ENCODE measurements at regions not wholly inside any gene's neighbourhood (a gene's known extent, or its start where the extent isn't known, plus 50 kb on each side); places are given as distances from the start of the nearest gene placed in this dataset.

- H3K27me3 ChIP-seq (ENCODE audit: control insufficient read depth in 3 of 3, insufficient read depth in 3 of 3, low read length in 3 of 3): peaks cover 0 to 2% (median 0%) of the 10 kb centered on the region in 3 donors
- no peak overlapping the region for H3K9ac ChIP-seq (ENCODE audit: low read depth in 1 of 3, low read length in 3 of 3)
- H3K9me3 ChIP-seq (ENCODE audit: control insufficient read depth in 3 of 3, low read length in 3 of 3): peaks cover 0 to 2% (median 0%) of the 10 kb centered on the region in 3 donors
- H3K36me3 ChIP-seq (ENCODE audit: control insufficient read depth in 3 of 3, insufficient read depth in 3 of 3, low read length in 3 of 3): no peaks in the 10 kb centered on the region
- peaks cover 0 to 5% (median 0%) of the 10 kb centered on the region in 3 donors for H3K4me1 ChIP-seq (ENCODE audit: control insufficient read depth in 3 of 3, insufficient read depth in 3 of 3, low read length in 3 of 3)
- no peak overlapping the region for H3K27ac ChIP-seq (ENCODE audit: low read depth, low read length)
- H3K4me3 ChIP-seq (ENCODE audit: low read length in 3 of 3): no peak overlapping the region
Observed at GRCh38 chr4:17057035-17057434, 158.6 kb upstream of the LDB2 start.

GRCh38 chr4:17055788-17056187 lies 157.3 kb upstream of the LDB2 start:
- Histone ChIP-seq H3K4me1 (ENCODE audit: control insufficient read depth in 3 of 3, insufficient read depth in 3 of 3, low read length in 3 of 3) (peaks cover 0 to 5% (median 0%) of the 10 kb centered on the region in 3 donors), H3K36me3 (ENCODE audit: control insufficient read depth in 3 of 3, insufficient read depth in 3 of 3, low read length in 3 of 3) (no peaks in the 10 kb centered on the region), H3K27ac (ENCODE audit: low read depth, low read length) (no peak overlapping the region), H3K9me3 (ENCODE audit: control insufficient read depth in 3 of 3, low read length in 3 of 3) (peaks cover 0 to 3% (median 0%) of the 10 kb centered on the region in 3 donors), H3K27me3 (ENCODE audit: control insufficient read depth in 3 of 3, insufficient read depth in 3 of 3, low read length in 3 of 3) (peaks cover 0 to 2% (median 0%) of the 10 kb centered on the region in 3 donors), H3K9ac (ENCODE audit: low read depth in 1 of 3, low read length in 3 of 3) (no peak overlapping the region), H3K4me3 (ENCODE audit: low read length in 3 of 3) (no peak overlapping the region)

- Histone ChIP-seq H3K36me3 (ENCODE audit: control insufficient read depth in 3 of 3, insufficient read depth in 3 of 3, low read length in 3 of 3) (no peaks in the 10 kb centered on the region), H3K27me3 (ENCODE audit: control insufficient read depth in 3 of 3, insufficient read depth in 3 of 3, low read length in 3 of 3) (no peaks in the 10 kb centered on the region), H3K4me1 (ENCODE audit: control insufficient read depth in 3 of 3, insufficient read depth in 3 of 3, low read length in 3 of 3) (no peaks in the 10 kb centered on the region), H3K27ac (ENCODE audit: low read depth, low read length) (no peak overlapping the region), H3K4me3 (ENCODE audit: low read length in 3 of 3) (no peak overlapping the region), H3K9ac (ENCODE audit: low read depth in 1 of 3, low read length in 3 of 3) (no peak overlapping the region), H3K9me3 (ENCODE audit: control insufficient read depth in 3 of 3, low read length in 3 of 3) (peaks cover 0 to 3% (median 3%) of the 10 kb centered on the region in 3 donors)
Observed at GRCh38 chr4:17045866-17046265, 147.4 kb upstream of the LDB2 start.

GRCh38 chr4:17038510-17039176 lies 140.2 kb upstream of the LDB2 start:
- no peak overlapping the region for H3K9ac ChIP-seq (ENCODE audit: low read depth in 1 of 3, low read length in 3 of 3)
- H3K27me3 ChIP-seq (ENCODE audit: control insufficient read depth in 3 of 3, insufficient read depth in 3 of 3, low read length in 3 of 3): peaks cover 0 to 4% (median 0%) of the 10 kb centered on the region in 3 donors
- H3K36me3 ChIP-seq (ENCODE audit: control insufficient read depth in 3 of 3, insufficient read depth in 3 of 3, low read length in 3 of 3): no peaks in the 10 kb centered on the region
- no peak overlapping the region for H3K4me3 ChIP-seq (ENCODE audit: low read length in 3 of 3)
- H3K27ac ChIP-seq (ENCODE audit: low read depth, low read length): no peak overlapping the region
- H3K4me1 ChIP-seq (ENCODE audit: control insufficient read depth in 3 of 3, insufficient read depth in 3 of 3, low read length in 3 of 3): no peaks in the 10 kb centered on the region
- H3K9me3 ChIP-seq (ENCODE audit: control insufficient read depth in 3 of 3, low read length in 3 of 3): peaks cover 0 to 3% (median 0%) of the 10 kb centered on the region in 3 donors

GRCh38 chr4:17033768-17034181 lies 135.3 kb upstream of the LDB2 start:
- Histone ChIP-seq H3K9me3 (ENCODE audit: control insufficient read depth in 3 of 3, low read length in 3 of 3) (no peaks in the 10 kb centered on the region), H3K9ac (ENCODE audit: low read depth in 1 of 3, low read length in 3 of 3) (no peak overlapping the region), H3K4me3 (ENCODE audit: low read length in 3 of 3) (no peak overlapping the region)

GRCh38 chr4:17033025-17033767 lies 134.8 kb upstream of the LDB2 start:
- no peaks in the 10 kb centered on the region for H3K4me1 ChIP-seq (ENCODE audit: control insufficient read depth in 3 of 3, insufficient read depth in 3 of 3, low read length in 3 of 3)
- H3K9me3 ChIP-seq (ENCODE audit: control insufficient read depth in 3 of 3, low read length in 3 of 3): no peaks in the 10 kb centered on the region
- no peak overlapping the region for H3K27ac ChIP-seq (ENCODE audit: low read depth, low read length)
- H3K9ac ChIP-seq (ENCODE audit: low read depth in 1 of 3, low read length in 3 of 3): no peak overlapping the region
- H3K27me3 ChIP-seq (ENCODE audit: control insufficient read depth in 3 of 3, insufficient read depth in 3 of 3, low read length in 3 of 3): peaks cover 0 to under 1% (median 0%) of the 10 kb centered on the region in 3 donors
- no peaks in the 10 kb centered on the region for H3K36me3 ChIP-seq (ENCODE audit: control insufficient read depth in 3 of 3, insufficient read depth in 3 of 3, low read length in 3 of 3)
- no peak overlapping the region for H3K4me3 ChIP-seq (ENCODE audit: low read length in 3 of 3)

More at GRCh38 chr4:17033768-17034181, 135.3 kb upstream of the LDB2 start:
- Histone ChIP-seq H3K36me3 (ENCODE audit: control insufficient read depth in 3 of 3, insufficient read depth in 3 of 3, low read length in 3 of 3) (no peaks in the 10 kb centered on the region), H3K4me1 (ENCODE audit: control insufficient read depth in 3 of 3, insufficient read depth in 3 of 3, low read length in 3 of 3) (no peaks in the 10 kb centered on the region), H3K27me3 (ENCODE audit: control insufficient read depth in 3 of 3, insufficient read depth in 3 of 3, low read length in 3 of 3) (peaks cover 0 to 4% (median 0%) of the 10 kb centered on the region in 3 donors), H3K27ac (ENCODE audit: low read depth, low read length) (no peak overlapping the region)

GRCh38 chr4:17030543-17030942 lies 132.1 kb upstream of the LDB2 start:
- no peak overlapping the region for H3K9ac ChIP-seq (ENCODE audit: low read depth in 1 of 3, low read length in 3 of 3)
- H3K4me3 ChIP-seq (ENCODE audit: low read length in 3 of 3): no peak overlapping the region
- no peaks in the 10 kb centered on the region for H3K27me3 ChIP-seq (ENCODE audit: control insufficient read depth in 3 of 3, insufficient read depth in 3 of 3, low read length in 3 of 3)
- H3K9me3 ChIP-seq (ENCODE audit: control insufficient read depth in 3 of 3, low read length in 3 of 3): no peaks in the 10 kb centered on the region
- no peak overlapping the region for H3K27ac ChIP-seq (ENCODE audit: low read depth, low read length)
- no peaks in the 10 kb centered on the region for H3K4me1 ChIP-seq (ENCODE audit: control insufficient read depth in 3 of 3, insufficient read depth in 3 of 3, low read length in 3 of 3)
- H3K36me3 ChIP-seq (ENCODE audit: control insufficient read depth in 3 of 3, insufficient read depth in 3 of 3, low read length in 3 of 3): no peaks in the 10 kb centered on the region

GRCh38 chr4:17029964-17030363 lies 131.5 kb upstream of the LDB2 start:
- Histone ChIP-seq H3K9me3 (ENCODE audit: control insufficient read depth in 3 of 3, low read length in 3 of 3) (no peaks in the 10 kb centered on the region), H3K4me3 (ENCODE audit: low read length in 3 of 3) (no peak overlapping the region), H3K36me3 (ENCODE audit: control insufficient read depth in 3 of 3, insufficient read depth in 3 of 3, low read length in 3 of 3) (no peaks in the 10 kb centered on the region), H3K27me3 (ENCODE audit: control insufficient read depth in 3 of 3, insufficient read depth in 3 of 3, low read length in 3 of 3) (no peaks in the 10 kb centered on the region), H3K27ac (ENCODE audit: low read depth, low read length) (no peak overlapping the region), H3K4me1 (ENCODE audit: control insufficient read depth in 3 of 3, insufficient read depth in 3 of 3, low read length in 3 of 3) (no peaks in the 10 kb centered on the region), H3K9ac (ENCODE audit: low read depth in 1 of 3, low read length in 3 of 3) (no peak overlapping the region)

- no peaks in the 10 kb centered on the region for H3K36me3 ChIP-seq (ENCODE audit: control insufficient read depth in 3 of 3, insufficient read depth in 3 of 3, low read length in 3 of 3)
- H3K27ac ChIP-seq (ENCODE audit: low read depth, low read length): no peak overlapping the region
- no peaks in the 10 kb centered on the region for H3K27me3 ChIP-seq (ENCODE audit: control insufficient read depth in 3 of 3, insufficient read depth in 3 of 3, low read length in 3 of 3)
- no peaks in the 10 kb centered on the region for H3K4me1 ChIP-seq (ENCODE audit: control insufficient read depth in 3 of 3, insufficient read depth in 3 of 3, low read length in 3 of 3)
- H3K9ac ChIP-seq (ENCODE audit: low read depth in 1 of 3, low read length in 3 of 3): no peak overlapping the region
- no peaks in the 10 kb centered on the region for H3K9me3 ChIP-seq (ENCODE audit: control insufficient read depth in 3 of 3, low read length in 3 of 3)
- no peak overlapping the region for H3K4me3 ChIP-seq (ENCODE audit: low read length in 3 of 3)
Observed at GRCh38 chr4:17029432-17029831, 131.0 kb upstream of the LDB2 start.

- Histone ChIP-seq H3K9me3 (ENCODE audit: control insufficient read depth in 3 of 3, low read length in 3 of 3) (no peaks in the 10 kb centered on the region), H3K27me3 (ENCODE audit: control insufficient read depth in 3 of 3, insufficient read depth in 3 of 3, low read length in 3 of 3) (no peaks in the 10 kb centered on the region), H3K9ac (ENCODE audit: low read depth in 1 of 3, low read length in 3 of 3) (no peak overlapping the region), H3K4me3 (ENCODE audit: low read length in 3 of 3) (no peak overlapping the region), H3K27ac (ENCODE audit: low read depth, low read length) (no peak overlapping the region), H3K4me1 (ENCODE audit: control insufficient read depth in 3 of 3, insufficient read depth in 3 of 3, low read length in 3 of 3) (no peaks in the 10 kb centered on the region), H3K36me3 (ENCODE audit: control insufficient read depth in 3 of 3, insufficient read depth in 3 of 3, low read length in 3 of 3) (no peaks in the 10 kb centered on the region)
Observed at GRCh38 chr4:17027495-17027894, 129.1 kb upstream of the LDB2 start.
